ENCODE measurements at regions not wholly inside any gene's neighbourhood (a gene's known extent, or its start where the extent isn't known, plus 50 kb on each side); places are given as distances from the start of the nearest gene placed in this dataset.
"Not testable (repeated sequence)": the region's sequence is repeated elsewhere in the genome, so short reads cannot be mapped to it uniquely, and the experiment has no call there.

- not testable (repeated sequence) for H3K4me3 ChIP-seq (ENCODE audit: severe bottlenecking); H3K27ac ChIP-seq (ENCODE audit: poor library complexity, severe bottlenecking); DNase-seq (ENCODE audit: low spot score); H3K4me1 ChIP-seq (ENCODE audit: insufficient read depth, poor library complexity, severe bottlenecking); H3K27me3 ChIP-seq (ENCODE audit: insufficient read depth, poor library complexity, severe bottlenecking); ATAC-seq (ENCODE audit: low read depth); H3K9me3 ChIP-seq (ENCODE audit: severe bottlenecking)
- peaks cover 37% of the 10 kb centered on the region for H3K36me3 ChIP-seq (ENCODE audit: low read depth)
Observed at GRCh38 chr20:30386099-30386498, 871.4 kb upstream of the DEFB115 start.

- not testable (repeated sequence) for H3K4me1 ChIP-seq (ENCODE audit: insufficient read depth, poor library complexity, severe bottlenecking); ATAC-seq (ENCODE audit: low read depth)
Observed at GRCh38 chr20:30387823-30388222, 869.6 kb upstream of the DEFB115 start.

GRCh38 chr20:30393523-30393922, 863.9 kb upstream of the DEFB115 start:
- H3K9me3 ChIP-seq (ENCODE audit: severe bottlenecking); H3K4me1 ChIP-seq (ENCODE audit: insufficient read depth, poor library complexity, severe bottlenecking); H3K27me3 ChIP-seq (ENCODE audit: insufficient read depth, poor library complexity, severe bottlenecking); H3K27ac ChIP-seq (ENCODE audit: poor library complexity, severe bottlenecking); DNase-seq (ENCODE audit: low spot score); H3K4me3 ChIP-seq (ENCODE audit: severe bottlenecking); ATAC-seq (ENCODE audit: low read depth): not testable (repeated sequence)
- peaks cover 68% of the 10 kb centered on the region for H3K36me3 ChIP-seq (ENCODE audit: low read depth)

More at GRCh38 chr20:30387823-30388222, 869.6 kb upstream of the DEFB115 start:
- not testable (repeated sequence) for DNase-seq (ENCODE audit: low spot score); H3K27me3 ChIP-seq (ENCODE audit: insufficient read depth, poor library complexity, severe bottlenecking); H3K9me3 ChIP-seq (ENCODE audit: severe bottlenecking); H3K27ac ChIP-seq (ENCODE audit: poor library complexity, severe bottlenecking); H3K4me3 ChIP-seq (ENCODE audit: severe bottlenecking)
- H3K36me3 ChIP-seq (ENCODE audit: low read depth), result peaks cover 46% of the 10 kb centered on the region

GRCh38 chr20:30397111-30397510, 860.4 kb upstream of the DEFB115 start:
- not testable (repeated sequence) for DNase-seq (ENCODE audit: low spot score); ATAC-seq (ENCODE audit: low read depth); H3K9me3 ChIP-seq (ENCODE audit: severe bottlenecking)

GRCh38 chr20:30405061-30405460, 852.4 kb upstream of the DEFB115 start:
- H3K27me3 ChIP-seq (ENCODE audit: insufficient read depth, poor library complexity, severe bottlenecking); H3K4me3 ChIP-seq (ENCODE audit: severe bottlenecking); DNase-seq (ENCODE audit: low spot score); ATAC-seq (ENCODE audit: low read depth); H3K4me1 ChIP-seq (ENCODE audit: insufficient read depth, poor library complexity, severe bottlenecking); H3K36me3 ChIP-seq (ENCODE audit: low read depth); H3K27ac ChIP-seq (ENCODE audit: poor library complexity, severe bottlenecking): not testable (repeated sequence)
- H3K9me3 ChIP-seq (ENCODE audit: severe bottlenecking), result peaks cover 10% of the 10 kb centered on the region

More at GRCh38 chr20:30397111-30397510, 860.4 kb upstream of the DEFB115 start:
- not testable (repeated sequence) for H3K4me1 ChIP-seq (ENCODE audit: insufficient read depth, poor library complexity, severe bottlenecking); H3K4me3 ChIP-seq (ENCODE audit: severe bottlenecking); H3K27ac ChIP-seq (ENCODE audit: poor library complexity, severe bottlenecking); H3K27me3 ChIP-seq (ENCODE audit: insufficient read depth, poor library complexity, severe bottlenecking)
- peaks cover 44% of the 10 kb centered on the region for H3K36me3 ChIP-seq (ENCODE audit: low read depth)

GRCh38 chr20:30405585-30405984, 851.9 kb upstream of the DEFB115 start:
- not testable (repeated sequence) for DNase-seq (ENCODE audit: low spot score); H3K4me1 ChIP-seq (ENCODE audit: insufficient read depth, poor library complexity, severe bottlenecking); H3K27me3 ChIP-seq (ENCODE audit: insufficient read depth, poor library complexity, severe bottlenecking); H3K36me3 ChIP-seq (ENCODE audit: low read depth); H3K27ac ChIP-seq (ENCODE audit: poor library complexity, severe bottlenecking); H3K4me3 ChIP-seq (ENCODE audit: severe bottlenecking); ATAC-seq (ENCODE audit: low read depth)
- H3K9me3 ChIP-seq (ENCODE audit: severe bottlenecking), result peaks cover 10% of the 10 kb centered on the region

- H3K9me3 ChIP-seq (ENCODE audit: severe bottlenecking), result peaks cover 10% of the 10 kb centered on the region
- H3K36me3 ChIP-seq (ENCODE audit: low read depth); H3K4me3 ChIP-seq (ENCODE audit: severe bottlenecking); H3K4me1 ChIP-seq (ENCODE audit: insufficient read depth, poor library complexity, severe bottlenecking); DNase-seq (ENCODE audit: low spot score); H3K27ac ChIP-seq (ENCODE audit: poor library complexity, severe bottlenecking); ATAC-seq (ENCODE audit: low read depth); H3K27me3 ChIP-seq (ENCODE audit: insufficient read depth, poor library complexity, severe bottlenecking): not testable (repeated sequence)
Observed at GRCh38 chr20:30406370-30406769, 851.1 kb upstream of the DEFB115 start.

GRCh38 chr20:30412972-30413371, 844.5 kb upstream of the DEFB115 start:
- no peaks in the 10 kb centered on the region for H3K36me3 ChIP-seq (ENCODE audit: low read depth)
- H3K27ac ChIP-seq (ENCODE audit: poor library complexity, severe bottlenecking), result no peak overlapping the region
- TF ChIP-seq CTCF (IDR thresholded peaks at IDR 0.05; ENCODE audit: poor library complexity, severe bottlenecking), result no peak
- peaks cover 3% of the 10 kb centered on the region for H3K9me3 ChIP-seq (ENCODE audit: severe bottlenecking)
- H3K27me3 ChIP-seq (ENCODE audit: insufficient read depth, poor library complexity, severe bottlenecking), result no peaks in the 10 kb centered on the region
- H3K4me3 ChIP-seq (ENCODE audit: severe bottlenecking), result no peak overlapping the region
- no peak for DNase-seq (ENCODE audit: low spot score)
- ATAC-seq (ENCODE audit: low read depth), result no peak
- no peaks in the 10 kb centered on the region for H3K4me1 ChIP-seq (ENCODE audit: insufficient read depth, poor library complexity, severe bottlenecking)

- H3K4me3 ChIP-seq (ENCODE audit: severe bottlenecking); H3K27ac ChIP-seq (ENCODE audit: poor library complexity, severe bottlenecking); H3K27me3 ChIP-seq (ENCODE audit: insufficient read depth, poor library complexity, severe bottlenecking); H3K36me3 ChIP-seq (ENCODE audit: low read depth); H3K9me3 ChIP-seq (ENCODE audit: severe bottlenecking); H3K4me1 ChIP-seq (ENCODE audit: insufficient read depth, poor library complexity, severe bottlenecking); DNase-seq (ENCODE audit: low spot score); ATAC-seq (ENCODE audit: low read depth): not testable (repeated sequence)
Observed at GRCh38 chr20:30417387-30417786, 840.1 kb upstream of the DEFB115 start.

GRCh38 chr20:30418378-30418777, 839.1 kb upstream of the DEFB115 start:
- not testable (repeated sequence) for ATAC-seq (ENCODE audit: low read depth); H3K4me3 ChIP-seq (ENCODE audit: severe bottlenecking); H3K27me3 ChIP-seq (ENCODE audit: insufficient read depth, poor library complexity, severe bottlenecking); DNase-seq (ENCODE audit: low spot score); H3K9me3 ChIP-seq (ENCODE audit: severe bottlenecking); H3K36me3 ChIP-seq (ENCODE audit: low read depth); H3K27ac ChIP-seq (ENCODE audit: poor library complexity, severe bottlenecking); H3K4me1 ChIP-seq (ENCODE audit: insufficient read depth, poor library complexity, severe bottlenecking)

Data from RWPE2 (cell line).